Endodermal cell (in vitro differentiated cells): ENCODE measurements at regions not wholly inside any gene's neighbourhood (a gene's known extent, or its start where the extent isn't known, plus 50 kb on each side); places are given as distances from the start of the nearest gene placed in this dataset.
A peak's percentile ranks its signal among the peaks of the same experiment; 100 is the strongest.
"Not testable (repeated sequence)": the region's sequence is repeated elsewhere in the genome, so short reads cannot be mapped to it uniquely, and the experiment has no call there.

Experiments
- DNase-seq: peaks from one replicate; pipeline ENCODE4 v3.0.0-alpha.2; 2017
- H3K27ac ChIP-seq: 2 replicates; pipeline ENCODE4 v1.5.1; 2013; ENCODE audit warnings: mild to moderate bottlenecking, low read depth, low read length, moderate library complexity
- H3K27me3 ChIP-seq: 2 replicates; pipeline ENCODE4 v1.6.1; 2013; ENCODE audit warnings: mild to moderate bottlenecking, low read length, moderate library complexity; ENCODE audit not compliant: insufficient read depth, control insufficient read depth, poor library complexity, severe bottlenecking
- H3K36me3 ChIP-seq: 2 replicates; pipeline ENCODE4 v1.7.0; 2013; ENCODE audit warnings: mild to moderate bottlenecking, low read length, moderate library complexity; ENCODE audit not compliant: control insufficient read depth, insufficient read depth
- H3K4me1 ChIP-seq: one replicate; pipeline ENCODE4 v1.7.0; 2013; ENCODE audit warnings: low read length; ENCODE audit not compliant: control insufficient read depth, insufficient read depth
- H3K4me3 ChIP-seq: 2 replicates; pipeline ENCODE4 v1.5.1; 2013; ENCODE audit warnings: mild to moderate bottlenecking, low read length, moderate library complexity
- H3K9ac ChIP-seq: 2 replicates; pipeline ENCODE4 v1.6.1; 2013; ENCODE audit warnings: mild to moderate bottlenecking, low read length, moderate library complexity; ENCODE audit not compliant: poor library complexity, severe bottlenecking; ENCODE audit errors: extremely low read depth
- H3K9me3 ChIP-seq: 2 replicates; pipeline ENCODE4 v1.6.1; 2013; ENCODE audit warnings: mild to moderate bottlenecking, low read length, moderate library complexity; ENCODE audit not compliant: control insufficient read depth
- H3K27ac Mint-ChIP-seq: 2 replicates; pipeline ENCODE4 v1.8.0; 2020; ENCODE audit warnings: mixed read lengths
- H3K27me3 Mint-ChIP-seq: 2 replicates; pipeline ENCODE4 v1.8.0; 2021; ENCODE audit warnings: mild to moderate bottlenecking, mixed read lengths; ENCODE audit not compliant: insufficient read depth
- H3K36me3 Mint-ChIP-seq: 2 replicates; pipeline ENCODE4 v1.8.0; 2020; ENCODE audit warnings: low read depth, mixed read lengths
- H3K4me1 Mint-ChIP-seq: 2 replicates; pipeline ENCODE4 v1.8.0; 2020; ENCODE audit warnings: mixed read lengths
- H3K4me3 Mint-ChIP-seq: 2 replicates; pipeline ENCODE4 v1.8.0; 2020; ENCODE audit warnings: mild to moderate bottlenecking, moderate library complexity, mixed read lengths
- H3K9me3 Mint-ChIP-seq: 2 replicates; pipeline ENCODE4 v1.8.0; 2020; ENCODE audit warnings: mild to moderate bottlenecking, mixed read lengths
- CTCF ChIP-seq: fragments of 200-600 bp; sonication (generic); conservative IDR thresholded peaks from 2 replicates; pipeline ENCODE4 v1.5.0; 2021; ENCODE audit warnings: antibody characterized with exemption, mild to moderate bottlenecking
- WGBS, 2 experiments: methylation state at CpG; one replicate each; pipeline versions ENCODE4 v1.1.5 to v1.1.7; 2013; ENCODE audit warnings: missing lambda C conversion rate in 2 of 2, mixed read lengths in 1 of 2; ENCODE audit not compliant: insufficient coverage in 1 of 2, insufficient read length in 1 of 2; 5-methylcytosine and 5-hydroxymethylcytosine counted together

GRCh38 chr11:23932485-23932898 lies 564.4 kb upstream of the LUZP2 start:
- Mint-ChIP-seq H3K9me3 (peaks cover 24% of the 10 kb centered on the region), H3K27me3 (no peaks in the 10 kb centered on the region), H3K27ac (no peak overlapping the region), H3K4me1 (peaks cover 11% of the 10 kb centered on the region), H3K4me3 (no peak overlapping the region), H3K36me3 (peaks cover 4% of the 10 kb centered on the region)
- Histone ChIP-seq H3K27ac (no peak overlapping the region), H3K27me3 (no peaks in the 10 kb centered on the region), H3K4me1 (peaks cover 7% of the 10 kb centered on the region), H3K9ac (no peak overlapping the region), H3K36me3 (no peaks in the 10 kb centered on the region), H3K4me3 (no peak overlapping the region), H3K9me3 (peaks cover 22% of the 10 kb centered on the region)
- TF ChIP-seq CTCF: no peak
- no peak for DNase-seq

GRCh38 chr11:23933721-23934120 lies 563.1 kb upstream of the LUZP2 start:
- WGBS, 2 experiments: 80 to 84% methylated on average over 1 to 8 of the region's 9 CpGs
- H3K4me1 Mint-ChIP-seq: peaks cover 11% of the 10 kb centered on the region

GRCh38 chr11:23934671-23935270 lies 562.1 kb upstream of the LUZP2 start:
- not testable (repeated sequence) for H3K27me3 ChIP-seq, H3K27me3 Mint-ChIP-seq, H3K27ac ChIP-seq, H3K4me3 Mint-ChIP-seq, H3K36me3 ChIP-seq, DNase-seq, H3K36me3 Mint-ChIP-seq, H3K4me1 ChIP-seq, H3K27ac Mint-ChIP-seq, H3K9ac ChIP-seq
- WGBS, 2 experiments: 95% methylated on average over 27 of the region's 27 CpGs; no CpG with 5 or more reads in 1 of the 2 experiments
- peak overlapping the region; percentile 23 for H3K4me3 ChIP-seq
- Mint-ChIP-seq H3K9me3 (peaks cover 39% of the 10 kb centered on the region), H3K4me1 (peaks cover 11% of the 10 kb centered on the region)
- peaks cover 25% of the 10 kb centered on the region for H3K9me3 ChIP-seq

More at GRCh38 chr11:23933721-23934120, 563.1 kb upstream of the LUZP2 start:
- H3K36me3 ChIP-seq: no peaks in the 10 kb centered on the region
- H3K4me3 ChIP-seq: peak overlapping the region; percentile 36
- no peak overlapping the region for H3K27ac ChIP-seq
- peaks cover 32% of the 10 kb centered on the region for H3K9me3 Mint-ChIP-seq
- peaks cover 25% of the 10 kb centered on the region for H3K9me3 ChIP-seq
- no peaks in the 10 kb centered on the region for H3K27me3 Mint-ChIP-seq
- no peaks in the 10 kb centered on the region for H3K27me3 ChIP-seq
- H3K4me1 ChIP-seq: peaks cover 7% of the 10 kb centered on the region
- TF ChIP-seq CTCF: no peak
- H3K9ac ChIP-seq: no peak overlapping the region
- H3K36me3 Mint-ChIP-seq: peaks cover 6% of the 10 kb centered on the region
- no peak overlapping the region for H3K27ac Mint-ChIP-seq
- no peak overlapping the region for H3K4me3 Mint-ChIP-seq
- DNase-seq: no peak

GRCh38 chr11:23942117-23942815 lies 554.6 kb upstream of the LUZP2 start:
- peaks cover 43% of the 10 kb centered on the region for H3K9me3 Mint-ChIP-seq
- H3K4me3 Mint-ChIP-seq, H3K9ac ChIP-seq, H3K4me1 ChIP-seq, H3K27ac Mint-ChIP-seq, H3K36me3 ChIP-seq, H3K27me3 ChIP-seq, H3K4me1 Mint-ChIP-seq, H3K4me3 ChIP-seq, DNase-seq, H3K27me3 Mint-ChIP-seq, H3K27ac ChIP-seq, H3K36me3 Mint-ChIP-seq: not testable (repeated sequence)
- WGBS, 2 experiments: 93 to 100% methylated on average over 3 to 31 of the region's 31 CpGs
- H3K9me3 ChIP-seq: peaks cover 11% of the 10 kb centered on the region
